OCI-LY7 (cell line): ENCODE measurements at regions not wholly inside any gene's neighbourhood (a gene's known extent, or its start where the extent isn't known, plus 50 kb on each side); places are given as distances from the start of the nearest gene placed in this dataset.

Experiments
- CTCF ChIP-seq: fragments of 200-600 bp; sonication (generic); conservative IDR thresholded peaks from 2 replicates; pipeline ENCODE4 v1.5.1; 2014; ENCODE audit warnings: mild to moderate bottlenecking, antibody characterized with exemption, low read length, moderate library complexity, mixed read lengths
- EZH2phosphoT487 ChIP-seq: fragments of 200-600 bp; sonication (generic); IDR thresholded peaks from 2 replicates; pipeline ENCODE4 v1.6.1; 2018; ENCODE audit warnings: low read depth, borderline replicate concordance, mild to moderate bottlenecking, mixed run types, antibody characterized with exemption, low read length, moderate library complexity, mixed read lengths

- no peak for TF ChIP-seq EZH2phosphoT487
- no peak for TF ChIP-seq CTCF
Observed at GRCh38 chr21:27202301-27202700, 235.4 kb upstream of the ADAMTS5 start.
